ENCODE measurements at regions not wholly inside any gene's neighbourhood (a gene's known extent, or its start where the extent isn't known, plus 50 kb on each side); places are given as distances from the start of the nearest gene placed in this dataset.

DNA sequence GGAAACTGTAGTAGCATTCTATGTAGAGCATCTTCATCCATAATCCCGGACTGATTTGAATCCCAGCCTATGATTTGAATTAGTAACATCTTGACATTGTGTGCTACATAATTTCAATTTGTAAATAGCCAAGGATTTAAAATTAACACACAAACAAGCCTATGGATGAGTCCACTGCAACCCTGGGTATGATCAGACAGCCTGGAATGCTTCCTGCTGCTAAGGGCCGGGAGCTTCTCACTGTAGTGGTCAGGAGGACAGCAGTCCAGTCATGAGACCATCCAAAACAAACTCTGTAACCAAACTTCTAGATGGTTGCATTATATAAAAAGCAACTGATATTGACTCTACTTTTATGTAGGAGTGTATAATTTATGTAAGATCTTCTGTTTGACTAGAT is 539.3 kb downstream of the MTRR start:
- TF ChIP-seq, protein P1, sequence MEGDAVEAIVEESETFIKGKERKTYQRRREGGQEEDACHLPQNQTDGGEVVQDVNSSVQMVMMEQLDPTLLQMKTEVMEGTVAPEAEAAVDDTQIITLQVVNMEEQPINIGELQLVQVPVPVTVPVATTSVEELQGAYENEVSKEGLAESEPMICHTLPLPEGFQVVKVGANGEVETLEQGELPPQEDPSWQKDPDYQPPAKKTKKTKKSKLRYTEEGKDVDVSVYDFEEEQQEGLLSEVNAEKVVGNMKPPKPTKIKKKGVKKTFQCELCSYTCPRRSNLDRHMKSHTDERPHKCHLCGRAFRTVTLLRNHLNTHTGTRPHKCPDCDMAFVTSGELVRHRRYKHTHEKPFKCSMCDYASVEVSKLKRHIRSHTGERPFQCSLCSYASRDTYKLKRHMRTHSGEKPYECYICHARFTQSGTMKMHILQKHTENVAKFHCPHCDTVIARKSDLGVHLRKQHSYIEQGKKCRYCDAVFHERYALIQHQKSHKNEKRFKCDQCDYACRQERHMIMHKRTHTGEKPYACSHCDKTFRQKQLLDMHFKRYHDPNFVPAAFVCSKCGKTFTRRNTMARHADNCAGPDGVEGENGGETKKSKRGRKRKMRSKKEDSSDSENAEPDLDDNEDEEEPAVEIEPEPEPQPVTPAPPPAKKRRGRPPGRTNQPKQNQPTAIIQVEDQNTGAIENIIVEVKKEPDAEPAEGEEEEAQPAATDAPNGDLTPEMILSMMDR (IDR thresholded peaks at IDR 0.05): no peak
- TF ChIP-seq POLR2A (IDR thresholded peaks at IDR 0.05): no peak
